GM12892 (cell line): ENCODE measurements at regions not wholly inside any gene's neighbourhood (a gene's known extent, or its start where the extent isn't known, plus 50 kb on each side); places are given as distances from the start of the nearest gene placed in this dataset.

Experiments
- DNase-seq: peaks from one replicate; pipeline ENCODE4 v3.0.0; 2011; ENCODE audit not compliant: insufficient read length
- FAIRE-seq: peaks from 2 replicates; lab custom pipeline; 2011; peaks lifted over from hg19 to GRCh38; lab: Jason Lieb, UNC
- POLR2A ChIP-seq: IDR thresholded peaks from 2 replicates; pipeline ENCODE4 v1.6.1; 2011; ENCODE audit warnings: low read depth, low read length, control low read depth
- POLR2AphosphoS5 ChIP-seq: IDR thresholded peaks from 2 replicates; pipeline ENCODE4 v1.6.1; 2011; ENCODE audit warnings: low read depth, low read length, control low read depth
- TAF1 ChIP-seq: IDR thresholded peaks from 2 replicates; pipeline ENCODE4 v1.6.1; 2011; ENCODE audit warnings: low read depth, mild to moderate bottlenecking, control low read depth, low read length, borderline replicate concordance

GRCh38 chr2:153387203-153387602 is 91.4 kb downstream of the RPRM start:
- FAIRE-seq (no peak), DNase-seq (no peak)
- TF ChIP-seq POLR2AphosphoS5 (no peak), TAF1 (no peak), POLR2A (no peak)

GRCh38 chr2:153386481-153386897 is 92.1 kb downstream of the RPRM start:
- TF ChIP-seq TAF1 (no peak), POLR2A (no peak), POLR2AphosphoS5 (no peak)
- DNase-seq = no peak

GRCh38 chr2:153373510-153374279 is 104.9 kb downstream of the RPRM start:
- TF ChIP-seq TAF1 (no peak), POLR2A (no peak), POLR2AphosphoS5 (no peak)
- FAIRE-seq = no peak
- no peak for DNase-seq

More at GRCh38 chr2:153386481-153386897, 92.1 kb downstream of the RPRM start:
- FAIRE-seq = no peak

GRCh38 chr2:153360239-153360638 is 118.3 kb downstream of the RPRM start:
- TF ChIP-seq POLR2A = no peak
- no peak for TF ChIP-seq TAF1
- no peak for TF ChIP-seq POLR2AphosphoS5
- FAIRE-seq (no peak), DNase-seq (no peak)

GRCh38 chr2:153354377-153354776 is 124.2 kb downstream of the RPRM start:
- DNase-seq (no peak), FAIRE-seq (no peak)
- TF ChIP-seq TAF1 (no peak), POLR2AphosphoS5 (no peak), POLR2A (no peak)

GRCh38 chr2:153349603-153350002 is 129.0 kb downstream of the RPRM start:
- TF ChIP-seq TAF1 (no peak), POLR2A (no peak), POLR2AphosphoS5 (no peak)
- FAIRE-seq = no peak
- no peak for DNase-seq

GRCh38 chr2:153347818-153348495 is 130.6 kb downstream of the RPRM start:
- TF ChIP-seq TAF1 = no peak
- TF ChIP-seq POLR2A = no peak
- TF ChIP-seq POLR2AphosphoS5 = no peak
- no peak for FAIRE-seq

GRCh38 chr2:153320879-153321278 is 157.7 kb downstream of the RPRM start:
- DNase-seq (no peak), FAIRE-seq (no peak)
- no peak for TF ChIP-seq TAF1
- no peak for TF ChIP-seq POLR2A
- no peak for TF ChIP-seq POLR2AphosphoS5

More at GRCh38 chr2:153347818-153348495, 130.6 kb downstream of the RPRM start:
- DNase-seq = no peak

- FAIRE-seq (no peak), DNase-seq (no peak)
- TF ChIP-seq POLR2A (no peak), TAF1 (no peak), POLR2AphosphoS5 (no peak)
Measured at GRCh38 chr2:153311432-153311831, 167.1 kb downstream of the RPRM start.

GRCh38 chr2:153308466-153308865 is 170.1 kb downstream of the RPRM start:
- DNase-seq = no peak
- TF ChIP-seq POLR2AphosphoS5 (no peak), POLR2A (no peak), TAF1 (no peak)
- FAIRE-seq = no peak

- no peak for TF ChIP-seq TAF1
- TF ChIP-seq POLR2AphosphoS5 = no peak
- TF ChIP-seq POLR2A = no peak
- no peak for DNase-seq
- no peak for FAIRE-seq
Measured at GRCh38 chr2:153307223-153307622, 171.3 kb downstream of the RPRM start.
